ENCODE measurements at regions not wholly inside any gene's neighbourhood (a gene's known extent, or its start where the extent isn't known, plus 50 kb on each side); places are given as distances from the start of the nearest gene placed in this dataset.

- no peak for TF ChIP-seq EP300 (IDR thresholded peaks at IDR 0.05)
- TF ChIP-seq CTCF (IDR thresholded peaks at IDR 0.05) = no peak
- no peak for TF ChIP-seq POLR2AphosphoS5 (IDR thresholded peaks at IDR 0.05)
- no peak for TF ChIP-seq POLR2A (IDR thresholded peaks at IDR 0.05)
Observed at GRCh38 chr4:12894062-12894461, 590.1 kb downstream of the RAB28 start.
